HCT116 (cell line): ENCODE measurements at regions not wholly inside any gene's neighbourhood (a gene's known extent, or its start where the extent isn't known, plus 50 kb on each side); places are given as distances from the start of the nearest gene placed in this dataset.

Experiments
- ATAC-seq: fragments of 200-7000 bp; cut with Tn5 transposase; 2 replicates; pipeline ENCODE4 v1.9.1; 2020; ENCODE audit warnings: mild to moderate bottlenecking, moderate library complexity
- BruUV-seq: library from RNA; stranded (reverse); fragments of 400-500 nt; replicated peaks from 2 replicates; lab custom pipeline; 2021; lab: Mats Ljungman, UMichigan
- CTCF ChIA-PET: fragments of 300-600 bp; sonication (Branson Sonifier 250); formaldehyde crosslinking; loops from one replicate; lab custom pipeline; 2021; ENCODE audit warnings: antibody characterized with exemption; lab: Charles Lee
- POLR2A ChIA-PET: fragments of 300-600, 350-600 bp; sonication (Branson Sonifier 250); formaldehyde crosslinking; loops from one replicate; lab custom pipeline; 2021; ENCODE audit warnings: antibody characterized with exemption; lab: Charles Lee
- RAD21 ChIA-PET, 2 experiments: fragments of 300-600 bp; sonication (Branson Sonifier 250); formaldehyde crosslinking; loops; one replicate each; lab custom pipeline; 2023; ENCODE audit warnings: low total read pairs in 2 of 2; ENCODE audit not compliant: uncharacterized antibody in 2 of 2, unreplicated experiment in 2 of 2, low non-redundant PET in 1 of 2; lab: Charles Lee
- DNase-seq: peaks from one replicate; pipeline ENCODE4 v3.0.0-alpha.2; 2010; ENCODE audit warnings: low read depth, low spot score
- H2AFZ ChIP-seq: fragments of 200-600 bp; shearing (Covaris generic), sonication (generic); 2 replicates; pipeline ENCODE4 v1.6.1; 2017; ENCODE audit warnings: low read depth, mixed run types, mixed read lengths, antibody characterized with exemption, low read length; ENCODE audit not compliant: poor library complexity, severe bottlenecking
- H3K27ac ChIP-seq: 2 replicates; pipeline ENCODE4 v1.5.1; 2012; ENCODE audit warnings: low read depth, low read length
- H3K27me3 ChIP-seq: fragments of 200-600 bp; sonication (generic); 2 replicates; pipeline ENCODE4 v1.6.1; 2016; ENCODE audit warnings: mixed run types, low read length, mixed read lengths; ENCODE audit not compliant: insufficient read depth
- H3K36me3 ChIP-seq, 2 experiments: fragments of 200-500 bp in 1 of 2; fragments of 200-600 bp in 1 of 2; sonication (Bioruptor generic) in 1 of 2; sonication (generic) in 1 of 2; 2 replicates each; pipeline versions ENCODE4 v1.5.1 to v1.6.1; 2014 to 2016; ENCODE audit warnings: low read length in 2 of 2, inconsistent platforms in 1 of 2, mixed read lengths in 1 of 2, mixed run types in 1 of 2; ENCODE audit not compliant: insufficient read depth in 2 of 2, control insufficient read depth in 1 of 2
- H3K4me1 ChIP-seq, 2 experiments: fragments of 200-600 bp in 1 of 2; sonication (generic) in 1 of 2; 2 replicates each; pipeline versions ENCODE4 v1.5.1 to v1.6.1; 2012 to 2017; ENCODE audit warnings: low read length in 2 of 2, inconsistent platforms in 1 of 2, mild to moderate bottlenecking in 1 of 2, mixed read lengths in 1 of 2, mixed run types in 1 of 2, moderate library complexity in 1 of 2; ENCODE audit not compliant: insufficient read depth in 2 of 2, control insufficient read depth in 1 of 2
- H3K4me2 ChIP-seq: fragments of 200-600 bp; sonication (generic); 2 replicates; pipeline ENCODE4 v1.6.1; 2017; ENCODE audit warnings: mixed run types, low read length, mixed read lengths
- H3K4me3 ChIP-seq, 2 experiments: fragments of 200-600 bp in 1 of 2; sonication (generic) in 1 of 2; replicated peaks in 1 of 2; 2 replicates each; pipeline ENCODE4 v1.5.1; 2011 to 2016; ENCODE audit warnings: low read length in 2 of 2, control low read depth in 1 of 2, low read depth in 1 of 2, mild to moderate bottlenecking in 1 of 2, mixed read lengths in 1 of 2, mixed run types in 1 of 2
- H3K79me2 ChIP-seq: fragments of 200-600 bp; sonication (generic); 2 replicates; pipeline ENCODE4 v1.6.1; 2017; ENCODE audit warnings: mild to moderate bottlenecking, mixed run types, low read length, moderate library complexity, mixed read lengths; ENCODE audit not compliant: insufficient read depth
- H3K9ac ChIP-seq: fragments of 200-600 bp; sonication (generic); 2 replicates; pipeline ENCODE4 v1.6.1; 2016; ENCODE audit warnings: low read length, mixed read lengths
- H3K9me2 ChIP-seq: fragments of 200-600 bp; sonication (generic), shearing (Covaris generic); 2 replicates; pipeline ENCODE4 v1.6.1; 2017; ENCODE audit warnings: mixed run types, mild to moderate bottlenecking, moderate library complexity; ENCODE audit not compliant: insufficient read depth
- H3K9me3 ChIP-seq, 2 experiments: fragments of 200-500 bp in 1 of 2; fragments of 200-600 bp in 1 of 2; sonication (Bioruptor generic) in 1 of 2; sonication (generic) in 1 of 2; 2 replicates each; pipeline ENCODE4 v1.6.1; 2014 to 2017; ENCODE audit warnings: low read length in 2 of 2, mixed read lengths in 2 of 2, inconsistent platforms in 1 of 2, low read depth in 1 of 2, mild to moderate bottlenecking in 1 of 2, mixed run types in 1 of 2, moderate library complexity in 1 of 2; ENCODE audit not compliant: control insufficient read depth in 1 of 2, insufficient read depth in 1 of 2
- H4K20me1 ChIP-seq: fragments of 200-600 bp; sonication (generic), shearing (Covaris generic); 2 replicates; pipeline ENCODE4 v1.6.1; 2017; ENCODE audit warnings: mixed run types, mild to moderate bottlenecking, moderate library complexity; ENCODE audit not compliant: insufficient read depth
- EZH2phosphoT487 ChIP-seq: fragments of 200-600 bp; IDR thresholded peaks from 2 replicates; pipeline ENCODE4 v1.6.1; 2018; ENCODE audit warnings: antibody characterized with exemption, borderline replicate concordance
- JUND ChIP-seq: IDR thresholded peaks from 2 replicates; pipeline ENCODE4 v1.6.1; 2012
- POLR2A ChIP-seq: IDR thresholded peaks from 2 replicates; pipeline ENCODE4 v1.7.0; 2011; ENCODE audit warnings: borderline replicate concordance; ENCODE audit not compliant: insufficient read depth, insufficient read length; ENCODE audit errors: extremely low read depth
- POLR2AphosphoS5 ChIP-seq: IDR thresholded peaks from 2 replicates; pipeline ENCODE4 v1.6.1; 2011; ENCODE audit warnings: mild to moderate bottlenecking, low read depth, low read length, moderate library complexity
- RAD21 ChIP-seq: IDR thresholded peaks from 2 replicates; pipeline ENCODE4 v1.6.1; 2012; ENCODE audit warnings: low read depth, mild to moderate bottlenecking
- SIN3A ChIP-seq: IDR thresholded peaks from 2 replicates; pipeline ENCODE4 v1.6.1; 2012; ENCODE audit warnings: low read depth
- SP1 ChIP-seq: IDR thresholded peaks from 2 replicates; pipeline ENCODE4 v1.6.1; 2012; ENCODE audit warnings: low read depth
- SRF ChIP-seq: IDR thresholded peaks from 2 replicates; pipeline ENCODE4 v1.6.1; 2012; ENCODE audit warnings: low read depth
- ZNF274 ChIP-seq: fragments of 200-500 bp; sonication (Bioruptor generic); IDR thresholded peaks from 2 replicates; pipeline ENCODE4 v1.6.1; 2014; ENCODE audit warnings: mild to moderate bottlenecking, low read depth, low read length, inconsistent platforms
- intact Hi-C: fragments of 100-400 bp; cut with micrococcal nuclease; formaldehyde crosslinking; loops from 2 replicates; pipeline ENCODE4 v1.10.0; 2022
- TF ChIP-seq, protein P1 (sequence below): IDR thresholded peaks from 2 replicates; pipeline ENCODE4 v1.6.1; 2012

- no peak for TF ChIP-seq ZNF274
These were observed 366.9 kb downstream of the DEPDC1B start (continued) for GRCh38 chr5:60333005-60333571.

GRCh38 chr5:60332244-60333004 lies 367.5 kb downstream of the DEPDC1B start:
- Histone ChIP-seq H3K27me3 (no peaks in the 10 kb centered on the region), H3K9me2 (no peaks in the 10 kb centered on the region), H3K9ac (no peak overlapping the region), H3K79me2 (no peaks in the 10 kb centered on the region), H3K4me3 (no peak overlapping the region), H3K36me3 (no peaks in the 10 kb centered on the region), H2AFZ (no peak overlapping the region), H3K4me1 (peaks cover 0 to 4% of the 10 kb centered on the region in 2 experiments; a peak in 1 of 4 replicates), H3K27ac (no peak overlapping the region), H4K20me1 (no peaks in the 10 kb centered on the region), H3K4me2 (no peak overlapping the region), H3K9me3 (no peaks in the 10 kb centered on the region)
- no peak for DNase-seq
- ChIA-PET RAD21 (no interaction called here), CTCF (no interaction called here), POLR2A (no interaction called here)
- ATAC-seq: no peak
- TF ChIP-seq SP1 (no peak), POLR2AphosphoS5 (no peak), POLR2A (no peak), RAD21 (no peak), SRF (no peak), EZH2phosphoT487 (no peak), JUND (no peak), SIN3A (no peak)
- TF ChIP-seq, protein P1, sequence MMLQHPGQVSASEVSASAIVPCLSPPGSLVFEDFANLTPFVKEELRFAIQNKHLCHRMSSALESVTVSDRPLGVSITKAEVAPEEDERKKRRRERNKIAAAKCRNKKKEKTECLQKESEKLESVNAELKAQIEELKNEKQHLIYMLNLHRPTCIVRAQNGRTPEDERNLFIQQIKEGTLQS: no peak
- intact Hi-C loops: no loop called here
- no TSS peak for BruUV-seq
